ELF-1 (cell line): ENCODE measurements at regions not wholly inside any gene's neighbourhood (a gene's known extent, or its start where the extent isn't known, plus 50 kb on each side); places are given as distances from the start of the nearest gene placed in this dataset.
"Not testable (repeated sequence)": the region's sequence is repeated elsewhere in the genome, so short reads cannot be mapped to it uniquely, and the experiment has no call there.

Experiments
- DNase-seq: peaks from one replicate; pipeline ENCODE4 v3.0.0-alpha.2; 2016; ENCODE audit warnings: low read depth, low spot score

GRCh38 chr16:60402941-60403340 lies 1633.3 kb downstream of the CDH8 start:
- DNase-seq = not testable (repeated sequence)

GRCh38 chr16:60392380-60392779 lies 1643.9 kb downstream of the CDH8 start:
- DNase-seq = no peak

- no peak for DNase-seq
These were observed 1637.5 kb upstream of the GOT2 start for GRCh38 chr16:60371591-60371990.

GRCh38 chr16:60367739-60368138 lies 1633.6 kb upstream of the GOT2 start:
- no peak for DNase-seq

GRCh38 chr16:60363566-60363965 lies 1629.5 kb upstream of the GOT2 start:
- no peak for DNase-seq

- not testable (repeated sequence) for DNase-seq
These were observed 1625.8 kb upstream of the GOT2 start for GRCh38 chr16:60359866-60360265.

- DNase-seq = not testable (repeated sequence)
These were observed 1625.3 kb upstream of the GOT2 start for GRCh38 chr16:60359412-60359811.

DNA sequence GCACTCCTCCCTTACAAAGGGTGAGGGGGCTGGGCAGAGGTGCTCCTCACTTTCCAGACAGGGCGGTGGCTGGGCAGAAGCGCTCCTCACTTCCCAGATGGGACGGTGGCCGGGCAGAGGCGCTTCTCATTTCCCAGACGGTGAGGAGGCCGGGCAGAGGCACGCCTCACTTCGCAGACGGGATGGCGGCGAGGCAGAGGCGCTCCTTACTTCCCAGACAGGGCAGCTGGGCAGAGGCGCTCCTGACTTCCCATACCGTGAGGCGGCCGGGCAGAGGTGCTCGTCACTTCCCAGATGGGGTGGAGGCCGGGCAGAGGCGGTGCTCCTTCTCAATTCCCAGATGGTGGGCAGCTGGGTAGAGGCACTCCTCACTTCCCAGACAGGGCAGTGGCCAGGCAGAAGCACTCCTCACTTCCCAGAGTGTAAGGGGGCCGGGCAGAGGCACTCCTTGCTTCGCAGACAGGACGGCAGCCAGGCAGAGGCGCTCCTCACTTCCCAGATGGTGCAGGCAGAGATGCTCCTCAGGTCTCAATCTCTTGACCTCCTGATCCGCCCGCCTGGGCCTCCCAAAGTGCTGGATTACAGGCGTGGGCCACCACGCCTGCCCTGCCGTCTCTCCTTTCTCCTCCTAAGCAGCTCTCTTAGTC lies 1623.9 kb upstream of the GOT2 start:
- not testable (repeated sequence) for DNase-seq

GRCh38 chr16:60346256-60346655 lies 1612.1 kb upstream of the GOT2 start:
- DNase-seq = no peak

- DNase-seq = no peak
These were observed 1603.6 kb upstream of the GOT2 start for GRCh38 chr16:60337671-60338070.

DNA sequence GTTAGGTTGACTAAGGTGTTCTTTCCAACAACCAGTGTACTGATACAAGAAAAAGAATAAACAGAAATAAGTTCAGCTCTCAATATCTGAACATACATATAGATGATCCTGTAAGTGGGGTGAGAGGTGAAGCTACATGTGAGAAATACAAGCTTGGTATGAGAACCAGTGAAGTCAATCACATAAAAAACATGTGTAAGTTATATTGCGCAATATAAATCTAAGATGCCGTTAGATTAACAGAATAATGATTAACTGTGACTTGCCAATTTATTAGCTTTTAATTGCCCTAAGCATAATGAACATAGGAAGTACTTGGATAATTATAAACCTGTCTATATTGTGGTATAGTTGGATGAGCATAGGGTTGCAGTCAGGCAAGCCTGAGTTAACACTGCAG lies 1597.1 kb upstream of the GOT2 start:
- no peak for DNase-seq

- no peak for DNase-seq
These were observed 1595.0 kb upstream of the GOT2 start for GRCh38 chr16:60329108-60329507.

GRCh38 chr16:60328152-60328551 lies 1594.0 kb upstream of the GOT2 start:
- no peak for DNase-seq

- no peak for DNase-seq
These were observed 1584.4 kb upstream of the GOT2 start for GRCh38 chr16:60318486-60318885.

GRCh38 chr16:60310846-60311445 lies 1576.8 kb upstream of the GOT2 start:
- no peak for DNase-seq

GRCh38 chr16:60304720-60305119 lies 1570.6 kb upstream of the GOT2 start:
- DNase-seq = no peak

GRCh38 chr16:60304066-60304465 lies 1570.0 kb upstream of the GOT2 start:
- DNase-seq = no peak

DNA sequence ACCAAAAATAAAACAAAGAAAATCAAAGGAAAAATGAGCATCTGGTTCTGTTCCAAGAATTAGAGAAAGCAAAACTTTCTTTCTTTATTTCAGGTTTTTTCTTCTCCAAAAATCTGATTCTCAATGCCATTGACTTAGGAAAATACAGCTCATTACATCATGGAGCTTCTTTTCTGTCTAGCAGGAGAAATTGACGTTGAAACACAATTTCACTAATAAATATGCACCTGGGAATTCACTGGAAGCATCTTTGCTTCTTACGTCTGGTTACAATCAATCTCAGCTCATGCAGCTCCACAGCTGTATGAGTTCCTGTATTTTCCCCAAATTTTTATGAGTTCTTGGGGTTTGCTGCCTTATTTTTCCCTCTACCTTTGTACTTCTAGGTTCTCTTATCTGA lies 1568.6 kb upstream of the GOT2 start:
- DNase-seq = no peak

DNA sequence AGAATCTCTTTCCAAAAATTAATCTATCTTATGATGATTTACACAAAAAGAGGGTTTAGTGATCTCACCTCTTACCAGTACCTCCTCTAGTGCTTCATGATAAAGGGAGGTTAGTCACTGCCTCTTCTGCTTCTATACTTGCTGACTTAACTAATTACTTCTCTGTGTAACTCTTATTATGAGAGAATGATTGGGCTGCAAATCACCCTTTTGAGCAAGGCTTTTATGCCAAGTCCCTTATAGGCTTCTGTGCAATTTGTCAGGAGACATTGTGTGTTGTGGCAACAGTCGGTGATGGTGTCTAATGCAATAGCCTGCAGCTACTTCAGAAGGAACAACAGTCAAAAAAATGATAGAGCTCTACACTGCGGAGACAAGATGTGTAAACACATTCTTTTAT lies 1568.1 kb upstream of the GOT2 start:
- DNase-seq = no peak

DNA sequence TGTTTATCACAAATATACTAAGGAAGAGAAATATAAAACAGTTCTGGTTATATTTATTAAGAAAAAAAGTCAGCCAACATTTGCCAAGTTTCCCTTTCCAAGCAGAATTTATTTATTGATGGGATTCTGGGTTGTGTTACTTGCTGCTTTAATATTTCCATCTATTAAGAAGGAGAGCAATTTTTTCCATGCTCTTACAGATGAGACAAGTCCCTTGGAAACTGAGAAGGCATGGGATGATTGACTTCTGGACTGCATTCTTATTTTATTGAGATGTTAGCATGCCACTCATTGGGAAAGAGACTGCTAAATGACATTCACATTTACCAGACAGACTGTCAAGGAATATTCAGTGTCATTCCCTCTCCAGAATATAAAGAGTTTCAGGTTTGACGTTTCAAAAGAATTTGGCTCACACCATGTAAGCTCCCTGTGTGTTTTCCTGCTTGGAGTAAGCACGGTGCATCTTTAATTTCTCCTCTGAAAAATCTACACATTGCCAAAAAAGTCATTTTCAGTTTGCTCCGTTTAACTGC lies 1565.2 kb upstream of the GOT2 start:
- DNase-seq = no peak

DNA sequence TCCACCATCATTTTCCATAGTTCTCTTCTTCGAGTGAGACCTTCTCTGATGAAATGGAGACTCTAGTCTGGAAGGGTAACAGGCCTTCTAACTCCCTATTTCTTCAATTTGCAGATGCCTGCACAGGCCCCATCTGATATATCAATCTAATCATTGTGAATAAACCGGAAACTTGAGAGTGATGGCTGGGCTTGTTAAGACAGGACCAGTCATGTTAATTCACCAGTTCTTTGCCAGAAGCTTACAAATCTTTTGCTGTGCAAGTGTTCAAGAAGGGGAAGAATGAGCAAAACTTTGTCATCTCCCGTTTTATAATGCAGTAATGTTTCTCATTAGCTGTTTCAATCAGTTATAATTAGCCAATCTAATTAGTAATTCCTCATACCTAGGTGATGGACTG lies 1561.3 kb upstream of the GOT2 start:
- DNase-seq = no peak

GRCh38 chr16:60285794-60286193 lies 1551.7 kb upstream of the GOT2 start:
- DNase-seq = no peak

DNA sequence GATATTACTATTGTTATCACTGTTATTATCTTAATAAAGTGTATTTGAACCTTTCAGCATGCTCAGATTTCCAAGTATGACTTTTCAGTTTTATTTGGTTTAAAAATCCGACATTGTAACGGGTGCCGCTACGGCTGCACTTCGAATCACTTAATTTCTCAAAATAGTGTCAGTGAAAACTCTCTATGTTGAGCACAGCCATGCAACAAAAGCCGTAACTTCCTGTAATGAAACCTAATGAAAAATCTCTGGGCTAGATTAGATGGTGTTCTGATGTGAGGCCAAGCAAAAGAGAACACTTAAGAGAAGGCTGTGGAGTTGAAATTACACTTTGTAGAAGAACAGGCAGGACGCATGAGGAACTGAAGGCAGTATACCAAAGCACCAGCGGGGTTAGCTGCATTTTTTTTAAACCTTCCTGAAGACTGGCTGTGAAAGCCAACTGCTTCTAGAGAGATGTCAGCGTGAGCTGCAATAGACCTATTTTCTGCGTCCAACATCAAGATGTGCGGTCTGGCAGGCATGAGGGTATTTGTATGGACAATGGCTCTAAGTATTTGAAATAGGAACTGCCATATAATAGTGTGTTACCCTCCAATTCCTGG lies 1545.0 kb upstream of the GOT2 start:
- DNase-seq = no peak
